ENCODE measurements at regions not wholly inside any gene's neighbourhood (a gene's known extent, or its start where the extent isn't known, plus 50 kb on each side); places are given as distances from the start of the nearest gene placed in this dataset.

GRCh38 chrX:10743476-10743875 lies 123.1 kb upstream of the MID1 start:
- H3K27me3 ChIP-seq, result no peaks in the 10 kb centered on the region
- no peak overlapping the region for H3K27ac ChIP-seq
- TF ChIP-seq EP300 (IDR thresholded peaks at IDR 0.05) (no peak), CTCF (IDR thresholded peaks at IDR 0.05) (no peak), POLR2A (IDR thresholded peaks at IDR 0.05) (no peak)
- H3K4me1 ChIP-seq, result no peaks in the 10 kb centered on the region
- H3K36me3 ChIP-seq, result no peaks in the 10 kb centered on the region
- DNase-seq (ENCODE audit: low spot score in 2 of 2), result no peak
- WGBS, 2 donors, result 63 to 68% methylated on average over 2 of the region's 2 CpGs
- H3K9me3 ChIP-seq, result no peaks in the 10 kb centered on the region
- no peak overlapping the region for H3K4me3 ChIP-seq

- H3K4me3 ChIP-seq, result no peak overlapping the region
- no peak for DNase-seq (ENCODE audit: low spot score in 2 of 2)
- no peaks in the 10 kb centered on the region for H3K9me3 ChIP-seq
- H3K27me3 ChIP-seq, result no peaks in the 10 kb centered on the region
- 43 to 55% methylated on average over 2 of the region's 2 CpGs for WGBS, 2 donors
- H3K36me3 ChIP-seq, result no peaks in the 10 kb centered on the region
- H3K4me1 ChIP-seq, result no peaks in the 10 kb centered on the region
- H3K27ac ChIP-seq, result no peak overlapping the region
- TF ChIP-seq EP300 (IDR thresholded peaks at IDR 0.05), result no peak
- no peak for TF ChIP-seq CTCF (IDR thresholded peaks at IDR 0.05)
- TF ChIP-seq POLR2A (IDR thresholded peaks at IDR 0.05), result no peak
Observed at GRCh38 chrX:10744007-10744406, 123.6 kb upstream of the MID1 start.

- Histone ChIP-seq H3K4me1 (no peaks in the 10 kb centered on the region), H3K36me3 (no peaks in the 10 kb centered on the region), H3K27ac (no peak overlapping the region), H3K27me3 (no peaks in the 10 kb centered on the region), H3K9me3 (no peaks in the 10 kb centered on the region), H3K4me3 (no peak overlapping the region)
- TF ChIP-seq CTCF (IDR thresholded peaks at IDR 0.05) (no peak), EP300 (IDR thresholded peaks at IDR 0.05) (no peak), POLR2A (IDR thresholded peaks at IDR 0.05) (no peak)
- no peak for DNase-seq (ENCODE audit: low spot score in 2 of 2)
- 41 to 56% methylated on average over 1 of the region's 1 CpG for WGBS, 2 donors
Observed at GRCh38 chrX:10747975-10748374, 127.6 kb upstream of the MID1 start.

- no peak for DNase-seq (ENCODE audit: low spot score in 2 of 2)
- no peak overlapping the region for H3K27ac ChIP-seq
- no peaks in the 10 kb centered on the region for H3K9me3 ChIP-seq
- no peak for TF ChIP-seq EP300 (IDR thresholded peaks at IDR 0.05)
- TF ChIP-seq POLR2A (IDR thresholded peaks at IDR 0.05), result no peak
- TF ChIP-seq CTCF (IDR thresholded peaks at IDR 0.05), result no peak
- H3K27me3 ChIP-seq, result no peaks in the 10 kb centered on the region
- no peaks in the 10 kb centered on the region for H3K4me1 ChIP-seq
- no peak overlapping the region for H3K4me3 ChIP-seq
- 54 to 73% methylated on average over 3 of the region's 3 CpGs for WGBS, 2 donors
- no peaks in the 10 kb centered on the region for H3K36me3 ChIP-seq
Observed at GRCh38 chrX:10749113-10749512, 128.7 kb upstream of the MID1 start.

GRCh38 chrX:10750581-10750980 lies 130.2 kb upstream of the MID1 start:
- Histone ChIP-seq H3K27ac (no peak overlapping the region), H3K9me3 (no peaks in the 10 kb centered on the region), H3K27me3 (no peaks in the 10 kb centered on the region), H3K36me3 (no peaks in the 10 kb centered on the region), H3K4me3 (no peak overlapping the region), H3K4me1 (peaks cover 0 to under 1% (median 0%) of the 10 kb centered on the region in 4 donors)
- DNase-seq (ENCODE audit: low spot score in 2 of 2), result no peak
- no peak for TF ChIP-seq POLR2A (IDR thresholded peaks at IDR 0.05)
- no peak for TF ChIP-seq CTCF (IDR thresholded peaks at IDR 0.05)
- TF ChIP-seq EP300 (IDR thresholded peaks at IDR 0.05), result no peak
- WGBS, 2 donors, result 71 to 95% methylated on average over 7 of the region's 7 CpGs
